SK-N-MC (cell line): ENCODE measurements at regions not wholly inside any gene's neighbourhood (a gene's known extent, or its start where the extent isn't known, plus 50 kb on each side); places are given as distances from the start of the nearest gene placed in this dataset.

Source experiments
- EZH2 ChIP-seq: fragments of 200-600 bp; sonication (generic); IDR thresholded peaks from one replicate; pipeline ENCODE4 v1.6.1; 2017; ENCODE audit warnings: antibody characterized with exemption
- FOXP2 ChIP-seq: optimal IDR thresholded peaks from 2 replicates; pipeline ENCODE3; 2011; ENCODE audit warnings: mild to moderate bottlenecking, moderate library complexity; ENCODE audit not compliant: insufficient read depth; ENCODE audit errors: extremely low read length, control extremely low read depth
- POLR2AphosphoS5 ChIP-seq: IDR thresholded peaks from 2 replicates; pipeline ENCODE4 v1.6.1; 2012; ENCODE audit warnings: mild to moderate bottlenecking, low read depth, low read length, borderline replicate concordance

DNA sequence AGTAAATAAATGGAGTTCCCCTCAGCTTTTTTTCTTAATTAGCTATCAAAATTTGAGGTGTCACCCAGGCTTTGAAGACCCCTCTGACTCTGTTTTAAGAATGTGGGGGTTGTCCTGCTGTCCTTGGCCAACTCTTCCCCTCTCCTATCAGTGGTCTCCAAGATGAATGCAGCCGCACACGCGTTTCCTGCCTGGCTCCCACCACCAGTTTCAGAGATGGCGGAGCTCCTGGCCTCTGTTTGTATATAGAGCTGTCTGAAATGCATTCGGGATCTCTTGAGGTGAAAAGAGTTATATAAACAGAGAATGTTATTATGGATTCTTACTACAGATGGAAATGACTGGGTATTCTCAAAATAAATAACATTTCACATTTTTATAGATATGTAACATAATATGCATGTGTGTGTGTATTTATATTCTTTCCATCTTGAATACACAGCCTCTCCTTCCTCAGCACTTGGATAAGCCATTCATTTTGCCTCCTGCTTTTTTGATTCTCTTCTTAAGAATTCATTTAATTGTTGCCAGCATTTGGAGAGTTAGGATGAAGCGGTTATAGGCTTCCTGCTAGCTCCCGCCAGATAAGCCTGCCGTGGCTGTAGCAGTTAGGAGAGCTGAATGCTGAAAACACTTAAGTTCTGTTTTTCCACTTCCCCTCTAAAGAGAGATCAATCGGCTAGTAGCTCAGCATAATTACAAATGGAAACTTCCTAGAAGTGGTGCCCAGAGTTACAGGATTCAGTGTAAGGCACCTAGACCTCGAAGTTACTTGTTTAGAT lies 659.3 kb upstream of the FANCL start:
- TF ChIP-seq POLR2AphosphoS5 = no peak
- no peak for TF ChIP-seq EZH2
- TF ChIP-seq FOXP2 = no peak
